PC-9 (cell line): ENCODE measurements at regions not wholly inside any gene's neighbourhood (a gene's known extent, or its start where the extent isn't known, plus 50 kb on each side); places are given as distances from the start of the nearest gene placed in this dataset.
"Not testable (repeated sequence)": the region's sequence is repeated elsewhere in the genome, so short reads cannot be mapped to it uniquely, and the experiment has no call there.

Source experiments
- BruUV-seq: library from RNA; stranded (reverse); fragments of 400-500 nt; replicated peaks from 2 replicates; lab custom pipeline; 2021; lab: Mats Ljungman, UMichigan
- CTCF ChIA-PET: fragments of 300-600 bp; sonication (Branson Sonifier 250); formaldehyde crosslinking; loops from one replicate; lab custom pipeline; 2022; ENCODE audit warnings: antibody characterized with exemption; lab: Charles Lee
- POLR2A ChIA-PET: fragments of 300-600 bp; sonication (Branson Sonifier 250); formaldehyde crosslinking; loops from one replicate; lab custom pipeline; 2022; ENCODE audit warnings: antibody characterized with exemption; ENCODE audit not compliant: unreplicated experiment; lab: Charles Lee
- DNase-seq, 2 experiments: peaks; one replicate each; pipeline versions ENCODE4 v3.0.0 to v3.0.0-alpha.2; 2015 to 2022; ENCODE audit warnings: mixed read lengths in 1 of 2
- H2AFZ ChIP-seq: fragments of 200-600 bp; sonication (generic); 2 replicates; pipeline ENCODE4 v1.8.1; 2017; ENCODE audit warnings: antibody characterized with exemption
- H3F3A ChIP-seq: fragments of 200-600 bp; sonication (generic); 2 replicates; pipeline ENCODE4 v1.8.1; 2017; ENCODE audit warnings: antibody characterized with exemption, mild to moderate bottlenecking, low read depth; ENCODE audit not compliant: insufficient read depth
- H3K27ac ChIP-seq: fragments of 200-600 bp; sonication (generic); 2 replicates; pipeline ENCODE4 v1.6.1; 2016; ENCODE audit warnings: mixed run types
- H3K27me3 ChIP-seq: fragments of 200-600 bp; sonication (generic); 2 replicates; pipeline ENCODE4 v1.6.1; 2016; ENCODE audit warnings: low read depth, mixed run types; ENCODE audit not compliant: insufficient read depth
- H3K36me3 ChIP-seq: fragments of 200-600 bp; sonication (generic); 2 replicates; pipeline ENCODE4 v1.6.1; 2016; ENCODE audit warnings: low read depth, mixed run types
- H3K4me1 ChIP-seq: fragments of 200-600 bp; sonication (generic); replicated peaks from 2 replicates; pipeline ENCODE4 v1.6.1; 2016; ENCODE audit warnings: mixed run types; ENCODE audit not compliant: insufficient read depth
- H3K4me2 ChIP-seq: fragments of 200-600 bp; sonication (generic); 2 replicates; pipeline ENCODE4 v1.6.1; 2017; ENCODE audit warnings: mixed run types
- H3K4me3 ChIP-seq: fragments of 200-600 bp; sonication (generic); 2 replicates; pipeline ENCODE4 v1.6.1; 2016; ENCODE audit warnings: mixed run types
- H3K79me2 ChIP-seq: fragments of 200-600 bp; sonication (generic); 2 replicates; pipeline ENCODE4 v1.6.1; 2017; ENCODE audit warnings: low read depth, mixed run types
- H3K9me2 ChIP-seq: fragments of 200-600 bp; sonication (generic); 2 replicates; pipeline ENCODE4 v1.8.1; 2017; ENCODE audit warnings: mild to moderate bottlenecking; ENCODE audit not compliant: insufficient read depth
- H3K9me3 ChIP-seq: fragments of 200-600 bp; sonication (generic); 2 replicates; pipeline ENCODE4 v1.8.1; 2016; ENCODE audit warnings: low read depth; ENCODE audit not compliant: insufficient read depth
- H4K20me1 ChIP-seq: fragments of 200-600 bp; sonication (generic); 2 replicates; pipeline ENCODE4 v1.8.1; 2017; ENCODE audit not compliant: insufficient read depth
- EZH2 ChIP-seq: fragments of 200-600 bp; sonication (generic); IDR thresholded peaks from 2 replicates; pipeline ENCODE4 v1.8.0; 2017; ENCODE audit warnings: antibody characterized with exemption, low read depth
- intact Hi-C: fragments of 100-400 bp; cut with micrococcal nuclease; formaldehyde crosslinking; loops from one replicate; pipeline ENCODE4 v1.10.0; 2022; ENCODE audit not compliant: unreplicated experiment
- TF ChIP-seq, protein P1 (sequence below): fragments of 200-600 bp; sonication (generic); conservative IDR thresholded peaks from 2 replicates; pipeline ENCODE4 v1.6.1; 2017; ENCODE audit warnings: mixed run types, antibody characterized with exemption, mild to moderate bottlenecking, moderate library complexity

DNA sequence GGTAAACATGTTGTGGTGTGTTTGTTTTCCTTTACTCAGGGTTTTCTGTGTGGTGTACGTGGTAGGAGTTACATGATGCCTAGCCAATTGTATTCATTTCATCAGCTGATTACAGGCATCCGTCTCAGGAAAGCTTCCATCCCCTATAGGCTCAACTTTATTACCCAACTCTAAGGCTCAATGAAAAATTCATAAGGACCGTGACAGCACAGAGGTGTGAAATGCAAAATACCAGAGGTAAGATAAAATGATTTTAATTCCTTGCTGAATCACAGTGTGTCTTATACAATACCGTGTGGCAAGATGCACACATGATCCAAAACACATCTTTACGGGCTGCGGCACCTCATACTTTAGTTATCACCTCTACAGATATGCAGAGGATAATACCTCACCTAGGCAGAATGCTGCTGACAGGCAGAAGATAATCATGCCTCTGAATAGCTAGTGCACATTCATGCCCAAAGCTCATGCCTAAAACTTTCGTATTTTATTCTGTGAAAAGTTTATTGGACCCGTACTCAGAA, 87.2 kb upstream of the DIO2 start:
- POLR2A ChIA-PET = no interaction called here
- H4K20me1 ChIP-seq = no peaks in the 10 kb centered on the region
- no peak for TF ChIP-seq EZH2
- TF ChIP-seq, protein P1, sequence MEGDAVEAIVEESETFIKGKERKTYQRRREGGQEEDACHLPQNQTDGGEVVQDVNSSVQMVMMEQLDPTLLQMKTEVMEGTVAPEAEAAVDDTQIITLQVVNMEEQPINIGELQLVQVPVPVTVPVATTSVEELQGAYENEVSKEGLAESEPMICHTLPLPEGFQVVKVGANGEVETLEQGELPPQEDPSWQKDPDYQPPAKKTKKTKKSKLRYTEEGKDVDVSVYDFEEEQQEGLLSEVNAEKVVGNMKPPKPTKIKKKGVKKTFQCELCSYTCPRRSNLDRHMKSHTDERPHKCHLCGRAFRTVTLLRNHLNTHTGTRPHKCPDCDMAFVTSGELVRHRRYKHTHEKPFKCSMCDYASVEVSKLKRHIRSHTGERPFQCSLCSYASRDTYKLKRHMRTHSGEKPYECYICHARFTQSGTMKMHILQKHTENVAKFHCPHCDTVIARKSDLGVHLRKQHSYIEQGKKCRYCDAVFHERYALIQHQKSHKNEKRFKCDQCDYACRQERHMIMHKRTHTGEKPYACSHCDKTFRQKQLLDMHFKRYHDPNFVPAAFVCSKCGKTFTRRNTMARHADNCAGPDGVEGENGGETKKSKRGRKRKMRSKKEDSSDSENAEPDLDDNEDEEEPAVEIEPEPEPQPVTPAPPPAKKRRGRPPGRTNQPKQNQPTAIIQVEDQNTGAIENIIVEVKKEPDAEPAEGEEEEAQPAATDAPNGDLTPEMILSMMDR = no peak
- DNase-seq = no peak
- H3K4me1 ChIP-seq = no peaks in the 10 kb centered on the region
- no peak overlapping the region for H3K4me3 ChIP-seq
- BruUV-seq = no TSS peak
- intact Hi-C loops = no loop called here
- H3K27ac ChIP-seq = no peak overlapping the region
- no peaks in the 10 kb centered on the region; the same call in 1 of the 2 replicates for H3K9me3 ChIP-seq
- H3F3A ChIP-seq = no peaks in the 10 kb centered on the region
- no peaks in the 10 kb centered on the region for H3K79me2 ChIP-seq
- no peaks in the 10 kb centered on the region for H3K9me2 ChIP-seq
- CTCF ChIA-PET = no interaction called here
- no peaks in the 10 kb centered on the region for H3K36me3 ChIP-seq
- H3K27me3 ChIP-seq = no peaks in the 10 kb centered on the region
- no peak overlapping the region for H2AFZ ChIP-seq
- H3K4me2 ChIP-seq = no peak overlapping the region

DNA sequence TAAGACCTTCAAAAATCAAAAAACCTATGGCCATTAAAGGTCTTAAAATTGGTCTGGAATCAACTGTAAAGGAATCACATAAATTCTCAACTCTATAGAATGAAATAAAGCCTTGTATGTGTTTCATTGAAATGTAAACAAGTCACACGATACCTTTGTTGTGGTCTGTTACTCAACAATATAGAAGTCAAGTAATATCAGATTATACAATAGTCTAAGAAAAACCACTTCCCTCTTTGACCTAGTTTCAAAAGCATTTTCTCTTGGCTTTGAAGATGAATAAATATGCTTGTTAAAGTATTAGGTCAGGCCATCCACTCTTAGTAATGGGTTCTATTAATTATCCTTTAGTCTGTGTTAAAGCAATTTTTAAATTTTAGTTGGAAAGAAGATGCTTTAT, 79.8 kb upstream of the DIO2 start:
- Histone ChIP-seq H3K9me3 (no peaks in the 10 kb centered on the region), H3K4me2 (no peak overlapping the region), H3K4me3 (no peak overlapping the region), H3K4me1 (0 out of 2 replicates have a peak, but pooled peaks cover 4% of the 10 kb centered on the region), H3K27ac (no peak overlapping the region), H3K9me2 (no peaks in the 10 kb centered on the region), H3K27me3 (no peaks in the 10 kb centered on the region), H4K20me1 (no peaks in the 10 kb centered on the region), H3K36me3 (no peaks in the 10 kb centered on the region), H3K79me2 (no peaks in the 10 kb centered on the region), H3F3A (no peaks in the 10 kb centered on the region), H2AFZ (no peak overlapping the region)
- DNase-seq = no peak
- intact Hi-C loops = no loop called here
- TF ChIP-seq, protein P1 = no peak
- no peak for TF ChIP-seq EZH2
- BruUV-seq = no TSS peak
- CTCF ChIA-PET = interaction anchor here (0.6 kb wide), 1 partner anchor 229 kb away, joined by 4 read pairs; no protein-coding TSS in a partner anchor
- POLR2A ChIA-PET = no interaction called here

DNA sequence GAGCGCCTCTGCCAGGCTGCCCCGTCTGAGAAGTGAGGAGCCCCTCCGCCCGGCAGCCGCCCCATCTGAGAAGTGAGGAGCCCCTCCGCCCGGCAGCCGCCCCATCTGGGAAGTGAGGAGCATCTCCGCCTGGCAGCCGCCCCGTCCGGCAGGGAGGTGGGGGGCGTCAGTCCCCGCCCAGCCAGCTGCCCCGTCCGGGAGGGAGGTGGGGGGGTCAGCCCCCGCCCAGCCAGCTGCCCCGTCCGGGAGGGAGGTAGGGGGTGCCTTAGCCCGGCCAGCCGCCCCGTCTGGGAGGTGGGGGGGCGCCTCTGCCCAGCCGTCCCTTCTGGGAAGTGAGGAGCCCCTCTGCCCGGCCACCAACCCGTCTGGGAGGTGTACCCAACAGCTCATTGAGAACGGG, 75.4 kb upstream of the DIO2 start:
- H3K27ac ChIP-seq, H3K36me3 ChIP-seq, CTCF ChIA-PET, H2AFZ ChIP-seq, BruUV-seq, H3K4me3 ChIP-seq, H3K4me1 ChIP-seq, intact Hi-C loops, H3K4me2 ChIP-seq, H3F3A ChIP-seq, H3K79me2 ChIP-seq, DNase-seq, H3K27me3 ChIP-seq, POLR2A ChIA-PET, H4K20me1 ChIP-seq, H3K9me3 ChIP-seq, H3K9me2 ChIP-seq: not testable (repeated sequence)
